Body of pancreas (tissue), 4 donors: ENCODE measurements at regions not wholly inside any gene's neighbourhood (a gene's known extent, or its start where the extent isn't known, plus 50 kb on each side); places are given as distances from the start of the nearest gene placed in this dataset.

Source experiments
- ATAC-seq: fragments of 150-250 bp; one replicate; pipeline ENCODE4 v1.9.1; 2016
- DNase-seq, 4 donors: peaks; one replicate each; pipeline ENCODE4 v3.0.0-alpha.2; 2019
- H3K27ac ChIP-seq, 4 donors: fragments of 200-600 bp; sonication (generic); 1 replicate in 3 of 4; 2 replicates in 1 of 4; pipeline versions ENCODE4 v1.5.1 to v1.6.1; 2016 to 2019; ENCODE audit warnings: mild to moderate bottlenecking in 1 of 4, mixed read lengths in 1 of 4, moderate library complexity in 1 of 4
- H3K27me3 ChIP-seq, 2 donors: fragments of 200-600 bp; sonication (generic); one replicate each; pipeline ENCODE4 v1.6.0; 2016; ENCODE audit warnings: mild to moderate bottlenecking in 1 of 2
- H3K36me3 ChIP-seq, 2 donors: fragments of 200-600 bp; sonication (generic); replicated peaks in 1 of 2; 2 replicates each; pipeline ENCODE4 v1.5.1; 2016; ENCODE audit warnings: low read depth in 2 of 2; ENCODE audit not compliant: insufficient read depth in 1 of 2
- H3K4me1 ChIP-seq: fragments of 200-600 bp; sonication (generic); one replicate; pipeline ENCODE4 v1.6.0; 2016
- H3K4me3 ChIP-seq, 2 donors: fragments of 200-600 bp; sonication (generic); 1 replicate in 1 of 2; 2 replicates in 1 of 2; pipeline ENCODE4 v1.5.1; 2016 to 2019
- H3K9me3 ChIP-seq, 3 donors: fragments of 200-600 bp; sonication (generic); 1 replicate in 2 of 3; 2 replicates in 1 of 3; pipeline ENCODE4 v1.5.1; 2016
- POLR2A ChIP-seq, 3 donors: fragments of 450-650 bp; IDR thresholded peaks; one replicate each; pipeline ENCODE4 v1.6.1; 2016; ENCODE audit warnings: antibody characterized with exemption in 3 of 3, mild to moderate bottlenecking in 2 of 3
- WGBS, 2 donors: methylation state at CpG; one replicate each; pipeline ENCODE4 v1.1.5; 2017; 5-methylcytosine and 5-hydroxymethylcytosine counted together
- intact Hi-C: fragments of 100-400 bp; cut with DNase I; formaldehyde crosslinking; loops from one replicate; pipeline ENCODE4 v1.15.1; 2023
- TF ChIP-seq, protein P1 (sequence below), 7 experiments: fragments of 450-650 bp in 4 of 7; fragments of 200-600 bp in 3 of 7; sonication (generic) in 3 of 7; IDR thresholded peaks; one replicate each; pipeline ENCODE4 v1.5.1; 2016 to 2019; ENCODE audit warnings: antibody characterized with exemption in 7 of 7

DNA sequence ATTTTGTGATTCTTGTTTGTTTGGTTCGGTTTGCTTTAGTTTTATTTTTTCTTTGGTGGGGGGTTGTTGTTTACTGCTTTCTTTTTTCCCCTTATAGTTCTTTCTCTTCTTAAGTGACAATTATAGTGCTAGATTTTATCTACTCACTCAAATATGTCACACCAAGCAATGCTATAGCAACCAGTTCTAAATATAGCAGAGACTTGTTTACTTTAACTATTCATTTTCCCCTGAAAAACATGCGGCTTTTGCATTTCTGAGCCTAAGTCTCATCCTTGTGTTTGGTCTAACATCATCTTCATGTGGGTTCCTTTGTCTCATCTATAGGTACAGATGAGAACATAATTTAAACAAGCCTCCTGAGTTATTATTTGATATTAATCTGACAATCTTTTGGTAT lies 676.6 kb downstream of the FAT4 start:
- intact Hi-C loops: no loop called here
- Histone ChIP-seq H3K36me3 (no peaks in the 10 kb centered on the region), H3K9me3 (no peaks in the 10 kb centered on the region), H3K27me3 (no peaks in the 10 kb centered on the region), H3K27ac (no peak overlapping the region), H3K4me3 (no peak overlapping the region), H3K4me1 (no peaks in the 10 kb centered on the region)
- 36 to 45% methylated on average over 2 of the region's 2 CpGs for WGBS, 2 donors
- DNase-seq: no peak
- TF ChIP-seq POLR2A (IDR thresholded peaks at IDR 0.05): no peak
- TF ChIP-seq, protein P1, sequence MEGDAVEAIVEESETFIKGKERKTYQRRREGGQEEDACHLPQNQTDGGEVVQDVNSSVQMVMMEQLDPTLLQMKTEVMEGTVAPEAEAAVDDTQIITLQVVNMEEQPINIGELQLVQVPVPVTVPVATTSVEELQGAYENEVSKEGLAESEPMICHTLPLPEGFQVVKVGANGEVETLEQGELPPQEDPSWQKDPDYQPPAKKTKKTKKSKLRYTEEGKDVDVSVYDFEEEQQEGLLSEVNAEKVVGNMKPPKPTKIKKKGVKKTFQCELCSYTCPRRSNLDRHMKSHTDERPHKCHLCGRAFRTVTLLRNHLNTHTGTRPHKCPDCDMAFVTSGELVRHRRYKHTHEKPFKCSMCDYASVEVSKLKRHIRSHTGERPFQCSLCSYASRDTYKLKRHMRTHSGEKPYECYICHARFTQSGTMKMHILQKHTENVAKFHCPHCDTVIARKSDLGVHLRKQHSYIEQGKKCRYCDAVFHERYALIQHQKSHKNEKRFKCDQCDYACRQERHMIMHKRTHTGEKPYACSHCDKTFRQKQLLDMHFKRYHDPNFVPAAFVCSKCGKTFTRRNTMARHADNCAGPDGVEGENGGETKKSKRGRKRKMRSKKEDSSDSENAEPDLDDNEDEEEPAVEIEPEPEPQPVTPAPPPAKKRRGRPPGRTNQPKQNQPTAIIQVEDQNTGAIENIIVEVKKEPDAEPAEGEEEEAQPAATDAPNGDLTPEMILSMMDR (IDR thresholded peaks at IDR 0.05): no peak
- ATAC-seq: no peak

DNA sequence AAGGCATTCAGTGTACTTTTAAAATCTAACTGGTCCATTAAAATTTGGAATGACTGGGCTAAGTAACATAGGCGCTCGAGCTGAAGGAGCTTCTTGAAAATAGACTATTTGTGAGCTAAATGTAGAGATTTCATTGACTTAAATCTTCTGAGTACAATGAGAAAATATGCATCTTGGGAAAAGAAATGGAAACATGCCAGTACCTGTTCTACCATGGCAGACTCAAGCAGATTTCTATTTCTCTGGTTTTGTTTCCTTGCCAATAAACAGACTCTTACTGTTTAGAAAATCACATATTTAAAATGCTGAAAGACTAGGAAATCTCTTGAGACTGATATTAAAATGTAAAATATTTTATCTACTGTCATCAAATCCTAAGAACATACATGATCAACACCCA lies 678.1 kb downstream of the FAT4 start:
- H3K27me3 ChIP-seq: no peaks in the 10 kb centered on the region
- no peak overlapping the region for H3K27ac ChIP-seq
- intact Hi-C loops: no loop called here
- TF ChIP-seq, protein P1 (IDR thresholded peaks at IDR 0.05): no peak
- TF ChIP-seq POLR2A (IDR thresholded peaks at IDR 0.05): no peak
- H3K4me3 ChIP-seq: no peak overlapping the region
- DNase-seq: no peak
- no peaks in the 10 kb centered on the region for H3K4me1 ChIP-seq
- H3K36me3 ChIP-seq: no peaks in the 10 kb centered on the region
- ATAC-seq: no peak
- no peaks in the 10 kb centered on the region for H3K9me3 ChIP-seq
- 69 to 77% methylated on average over 2 of the region's 2 CpGs for WGBS, 2 donors

DNA sequence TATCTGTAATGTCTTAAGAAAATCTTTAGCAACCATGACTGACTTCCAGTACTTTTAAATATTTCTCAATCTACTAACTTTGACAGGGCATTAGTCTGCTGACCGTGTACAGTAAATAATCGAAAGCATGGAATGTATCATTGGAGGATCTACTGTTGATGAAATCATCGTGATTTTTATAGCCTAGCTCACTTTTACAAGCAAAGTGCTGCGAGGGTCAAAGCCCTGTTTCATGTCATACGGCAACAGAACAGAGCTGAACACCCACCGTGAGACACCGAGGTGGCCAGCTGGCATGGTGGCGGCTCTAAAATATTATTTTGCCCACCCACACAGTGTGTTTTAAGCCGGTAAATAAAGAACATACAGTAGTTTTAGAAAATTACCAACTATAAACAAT lies 679.3 kb downstream of the FAT4 start:
- ATAC-seq (no peak), DNase-seq (no peak)
- H3K4me1 ChIP-seq: no peaks in the 10 kb centered on the region
- 69 to 76% methylated on average over 9 of the region's 9 CpGs for WGBS, 2 donors
- H3K4me3 ChIP-seq: no peak overlapping the region
- TF ChIP-seq, protein P1 (IDR thresholded peaks at IDR 0.05): no peak
- TF ChIP-seq POLR2A (IDR thresholded peaks at IDR 0.05): no peak
- no peaks in the 10 kb centered on the region for H3K9me3 ChIP-seq
- no peak overlapping the region for H3K27ac ChIP-seq
- no peaks in the 10 kb centered on the region for H3K27me3 ChIP-seq
- intact Hi-C loops: no loop called here
- H3K36me3 ChIP-seq: no peaks in the 10 kb centered on the region

DNA sequence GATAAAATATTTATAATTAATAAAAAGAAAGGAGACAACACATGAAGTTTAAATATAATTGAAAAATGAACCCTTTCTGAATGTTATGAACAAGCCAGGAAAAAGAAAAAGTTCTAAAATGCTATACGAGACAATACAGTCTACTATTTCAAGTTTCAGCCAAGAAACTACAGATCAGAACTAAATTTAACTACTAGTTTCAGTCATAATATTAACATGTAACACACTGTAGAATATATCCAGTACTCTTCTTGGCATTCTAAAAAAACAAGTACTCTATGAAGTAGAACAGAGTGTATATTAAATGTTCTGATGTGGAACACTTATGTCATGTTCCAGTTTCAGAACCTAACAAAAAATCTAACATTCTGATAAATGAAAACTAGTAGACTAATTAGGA lies 679.7 kb downstream of the FAT4 start:
- no peaks in the 10 kb centered on the region for H3K9me3 ChIP-seq
- intact Hi-C loops: no loop called here
- DNase-seq (no peak), ATAC-seq (no peak)
- no peaks in the 10 kb centered on the region for H3K36me3 ChIP-seq
- no peaks in the 10 kb centered on the region for H3K4me1 ChIP-seq
- TF ChIP-seq, protein P1 (IDR thresholded peaks at IDR 0.05): no peak
- no peak for TF ChIP-seq POLR2A (IDR thresholded peaks at IDR 0.05)
- H3K27ac ChIP-seq: no peak overlapping the region
- WGBS, 2 donors: 68 to 69% methylated on average over 1 of the region's 1 CpG
- H3K27me3 ChIP-seq: no peaks in the 10 kb centered on the region
- H3K4me3 ChIP-seq: no peak overlapping the region

DNA sequence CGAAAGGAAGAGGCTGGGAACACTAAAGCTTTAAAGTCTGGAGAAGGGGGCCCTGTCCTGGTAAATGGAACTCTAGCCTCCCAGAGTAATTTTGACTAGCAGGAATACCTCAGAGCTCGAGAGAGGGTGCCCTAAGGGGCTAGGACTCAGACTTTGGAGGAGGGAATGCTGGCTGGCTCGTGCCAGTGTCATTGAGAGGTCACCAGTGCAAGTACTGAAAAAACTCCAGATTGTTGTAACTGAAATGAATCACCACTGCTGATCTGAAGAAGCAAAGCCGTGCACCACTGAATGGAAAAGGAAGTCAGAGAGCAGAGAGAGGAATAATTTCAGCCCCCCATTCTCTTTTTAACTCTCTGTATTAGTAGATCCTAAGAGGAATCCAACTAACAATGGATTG lies 690.2 kb downstream of the FAT4 start:
- intact Hi-C loops: no loop called here
- 38 to 39% methylated on average over 4 of the region's 4 CpGs for WGBS, 2 donors
- ATAC-seq: no peak
- no peaks in the 10 kb centered on the region for H3K4me1 ChIP-seq
- no peaks in the 10 kb centered on the region for H3K9me3 ChIP-seq
- H3K27ac ChIP-seq: no peak overlapping the region
- DNase-seq: no peak
- no peaks in the 10 kb centered on the region for H3K36me3 ChIP-seq
- TF ChIP-seq POLR2A (IDR thresholded peaks at IDR 0.05): no peak
- TF ChIP-seq, protein P1 (IDR thresholded peaks at IDR 0.05): no peak
- no peak overlapping the region for H3K4me3 ChIP-seq
- no peaks in the 10 kb centered on the region for H3K27me3 ChIP-seq
